Transverse colon (tissue), 4 donors: ENCODE measurements at regions not wholly inside any gene's neighbourhood (a gene's known extent, or its start where the extent isn't known, plus 50 kb on each side); places are given as distances from the start of the nearest gene placed in this dataset.

Source experiments
- DNase-seq: peaks from one replicate; pipeline ENCODE4 v3.0.0-alpha.2; 2019
- H3K27ac ChIP-seq, 4 donors: fragments of 200-600 bp; sonication (generic); 2 replicates each; pipeline ENCODE4 v1.5.1; 2016 to 2018; ENCODE audit warnings: inconsistent platforms in 4 of 4
- H3K27me3 ChIP-seq: fragments of 200-600 bp; sonication (generic); 2 replicates; pipeline ENCODE4 v1.5.1; 2017; ENCODE audit warnings: inconsistent platforms
- H3K36me3 ChIP-seq, 4 donors: fragments of 200-600 bp; sonication (generic); 2 replicates each; pipeline ENCODE4 v1.5.1; 2017 to 2019; ENCODE audit warnings: inconsistent platforms in 4 of 4
- H3K4me1 ChIP-seq, 4 donors: fragments of 200-600 bp; sonication (generic); 2 replicates each; pipeline ENCODE4 v1.5.1; 2017 to 2020; ENCODE audit warnings: inconsistent platforms in 4 of 4
- H3K4me3 ChIP-seq, 4 donors: fragments of 200-600 bp; sonication (generic); 1 replicate in 1 of 4; 2 replicates in 3 of 4; pipeline versions ENCODE4 v1.5.1 to v1.6.1; 2017 to 2019; ENCODE audit warnings: inconsistent platforms in 4 of 4
- H3K9me3 ChIP-seq, 2 donors: fragments of 200-600 bp; sonication (generic); 2 replicates each; pipeline ENCODE4 v1.5.1; 2017 to 2019; ENCODE audit warnings: inconsistent platforms in 2 of 2
- CTCF ChIP-seq, 5 experiments: fragments of 200-600 bp in 3 of 5; fragments of 450-650 bp in 2 of 5; sonication (generic) in 3 of 5; IDR thresholded peaks; 1 replicate in 2 of 5; 2 replicates in 3 of 5; pipeline ENCODE4 v1.5.1; 2016 to 2017; ENCODE audit warnings: antibody characterized with exemption in 5 of 5, inconsistent platforms in 3 of 5, mild to moderate bottlenecking in 2 of 5, moderate library complexity in 1 of 5
- EP300 ChIP-seq: sonication (generic); formaldehyde crosslinking; IDR thresholded peaks from one replicate; pipeline ENCODE4 v1.6.1; 2017; ENCODE audit warnings: antibody characterized with exemption, low read depth
- POLR2A ChIP-seq: fragments of 450-650 bp; IDR thresholded peaks from one replicate; pipeline ENCODE4 v1.6.1; 2016; ENCODE audit warnings: antibody characterized with exemption, mild to moderate bottlenecking, moderate library complexity
- POLR2AphosphoS5 ChIP-seq, 3 donors: sonication (generic); formaldehyde crosslinking; IDR thresholded peaks; one replicate each; pipeline ENCODE4 v1.6.1; 2016; ENCODE audit warnings: antibody characterized with exemption in 3 of 3
- WGBS, 2 donors: methylation state at CpG; one replicate each; pipeline ENCODE4 v1.1.5; 2018; ENCODE audit warnings: low coverage in 1 of 2; 5-methylcytosine and 5-hydroxymethylcytosine counted together
- in situ Hi-C, 4 donors: fragments of 200-750 bp; cut with MboI; loops; one replicate each; pipeline versions ENCODE4 v1.15.0 to v1.15.1; 2017; ENCODE audit warnings: low sequenced_read_pairs in 3 of 4, low pct_ligation_motif_present in 1 of 4, low pct_unique_long_range_greater_than_20kb in 1 of 4
- intact Hi-C: fragments of 100-400 bp; cut with DNase I; formaldehyde crosslinking; loops from one replicate; pipeline ENCODE4 v1.15.1; 2023; ENCODE audit warnings: low total_unique reads

GRCh38 chr10:37681617-37681999 is 175.8 kb downstream of the ZNF248 start:
- H3K27ac ChIP-seq = no peak overlapping the region
- intact Hi-C loops (no loop called here), in situ Hi-C loops (no loop called here)
- no peaks in the 10 kb centered on the region for H3K36me3 ChIP-seq
- TF ChIP-seq POLR2AphosphoS5 (IDR thresholded peaks at IDR 0.05) = no peak
- no peak for TF ChIP-seq CTCF (IDR thresholded peaks at IDR 0.05)
- no peak for TF ChIP-seq POLR2A
- TF ChIP-seq EP300 = no peak
- H3K4me3 ChIP-seq = no peak overlapping the region
- no peak for DNase-seq
- no peaks in the 10 kb centered on the region for H3K4me1 ChIP-seq
- no peaks in the 10 kb centered on the region for H3K27me3 ChIP-seq
- H3K9me3 ChIP-seq = no peaks in the 10 kb centered on the region
- 87% methylated on average over 12 of the region's 12 CpGs; no CpG with 5 or more reads in 1 of the 2 donors for WGBS, 2 donors

- TF ChIP-seq CTCF (IDR thresholded peaks at IDR 0.05) = no peak
- TF ChIP-seq POLR2AphosphoS5 (IDR thresholded peaks at IDR 0.05) = no peak
- TF ChIP-seq POLR2A = no peak
- TF ChIP-seq EP300 = no peak
- intact Hi-C loops = no loop called here
- no peak for DNase-seq
- H3K4me1 ChIP-seq = no peaks in the 10 kb centered on the region
- in situ Hi-C loops = no loop called here
- no peak overlapping the region for H3K4me3 ChIP-seq
- 94% methylated on average over 49 of the region's 52 CpGs; no CpG with 5 or more reads in 1 of the 2 donors for WGBS, 2 donors
- no peaks in the 10 kb centered on the region for H3K9me3 ChIP-seq
- no peak overlapping the region for H3K27ac ChIP-seq
- H3K36me3 ChIP-seq = no peaks in the 10 kb centered on the region
- H3K27me3 ChIP-seq = no peaks in the 10 kb centered on the region
Observed at GRCh38 chr10:37680716-37681616, 176.4 kb downstream of the ZNF248 start.

- no peaks in the 10 kb centered on the region for H3K27me3 ChIP-seq
- in situ Hi-C loops (no loop called here), intact Hi-C loops (no loop called here)
- no peak overlapping the region for H3K4me3 ChIP-seq
- WGBS, 2 donors = 89% methylated on average over 22 of the region's 30 CpGs; no CpG with 5 or more reads in 1 of the 2 donors
- H3K36me3 ChIP-seq = no peaks in the 10 kb centered on the region
- no peaks in the 10 kb centered on the region for H3K4me1 ChIP-seq
- H3K27ac ChIP-seq = no peak overlapping the region
- no peak for DNase-seq
- no peak for TF ChIP-seq EP300
- TF ChIP-seq POLR2AphosphoS5 (IDR thresholded peaks at IDR 0.05) = no peak
- TF ChIP-seq POLR2A = no peak
- TF ChIP-seq CTCF (IDR thresholded peaks at IDR 0.05) = no peak
- no peaks in the 10 kb centered on the region for H3K9me3 ChIP-seq
Observed at GRCh38 chr10:37680243-37680683, 177.1 kb downstream of the ZNF248 start.

GRCh38 chr10:37679465-37679864 is 177.9 kb downstream of the ZNF248 start:
- intact Hi-C loops = no loop called here
- peaks cover 0 to 4% of the 10 kb centered on the region in 2 donors for H3K9me3 ChIP-seq

More at GRCh38 chr10:37679465-37679864, 177.9 kb downstream of the ZNF248 start:
- H3K4me1 ChIP-seq = no peaks in the 10 kb centered on the region
- H3K27ac ChIP-seq = no peak overlapping the region
- DNase-seq = no peak
- TF ChIP-seq POLR2A = no peak
- no peak for TF ChIP-seq EP300
- TF ChIP-seq POLR2AphosphoS5 (IDR thresholded peaks at IDR 0.05) = no peak
- no peak for TF ChIP-seq CTCF (IDR thresholded peaks at IDR 0.05)
- H3K36me3 ChIP-seq = no peaks in the 10 kb centered on the region
- in situ Hi-C loops = no loop called here
- 89% methylated on average over 8 of the region's 8 CpGs; no CpG with 5 or more reads in 1 of the 2 donors for WGBS, 2 donors
- no peak overlapping the region for H3K4me3 ChIP-seq
- no peaks in the 10 kb centered on the region for H3K27me3 ChIP-seq
